ENCODE measurements at regions not wholly inside any gene's neighbourhood (a gene's known extent, or its start where the extent isn't known, plus 50 kb on each side); places are given as distances from the start of the nearest gene placed in this dataset.
A peak's percentile ranks its signal among the peaks of the same experiment; 100 is the strongest.

DNA sequence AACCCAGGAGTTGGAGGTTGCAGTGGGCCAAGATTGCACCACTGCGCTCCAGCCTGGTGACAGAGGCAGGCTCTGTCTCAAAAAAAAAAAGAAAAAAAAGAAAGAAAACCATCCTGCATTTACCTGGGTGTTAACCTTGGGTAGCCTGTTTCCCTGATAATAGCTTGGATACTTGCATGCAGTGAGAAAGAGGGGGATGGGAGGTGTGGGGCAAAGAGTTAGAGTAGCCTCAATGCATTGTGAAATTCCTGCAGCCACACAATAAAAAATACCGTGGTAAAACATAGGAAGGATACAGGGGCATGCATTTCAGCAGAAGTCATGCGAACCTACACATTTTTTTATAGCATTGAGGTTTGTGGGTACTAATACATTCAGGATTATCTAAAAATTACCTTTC, 76.6 kb upstream of the ZNF516 start:
- Mint-ChIP-seq H3K9me3 (no peaks in the 10 kb centered on the region), H3K4me1 (no peaks in the 10 kb centered on the region), H3K4me3 (no peak overlapping the region), H3K27ac (no peak overlapping the region), H3K36me3 (no peaks in the 10 kb centered on the region), H3K27me3 (ENCODE audit: low read depth in 3 of 3) (peaks cover 0 to 15% (median 3%) of the 10 kb centered on the region in 3 donors)
- DNase-seq: no peak

- H3K9me3 Mint-ChIP-seq: no peaks in the 10 kb centered on the region
- no peak for DNase-seq
- no peak overlapping the region for H3K4me3 Mint-ChIP-seq
- H3K27me3 Mint-ChIP-seq (ENCODE audit: low read depth in 3 of 3): peaks cover 2 to 15% (median 3%) of the 10 kb centered on the region in 3 donors
- peaks cover 2% of the 10 kb centered on the region in 2 donors for H3K4me1 Mint-ChIP-seq
- no peak overlapping the region for H3K27ac Mint-ChIP-seq
- no peaks in the 10 kb centered on the region for H3K36me3 Mint-ChIP-seq
Measured at GRCh38 chr18:76570856-76571255, 75.8 kb upstream of the ZNF516 start.

- H3K9me3 Mint-ChIP-seq: no peaks in the 10 kb centered on the region
- H3K27me3 Mint-ChIP-seq (ENCODE audit: low read depth in 3 of 3): peaks cover 2 to 15% (median 8%) of the 10 kb centered on the region in 3 donors
- H3K27ac Mint-ChIP-seq: no peak overlapping the region
- peaks cover 6 to 12% of the 10 kb centered on the region in 2 donors for H3K4me1 Mint-ChIP-seq
- DNase-seq: no peak
- no peaks in the 10 kb centered on the region for H3K36me3 Mint-ChIP-seq
- no peak overlapping the region for H3K4me3 Mint-ChIP-seq
Measured at GRCh38 chr18:76569644-76570419, 74.8 kb upstream of the ZNF516 start.

GRCh38 chr18:76568731-76569130, 73.7 kb upstream of the ZNF516 start:
- Mint-ChIP-seq H3K27me3 (ENCODE audit: low read depth in 3 of 3) (peaks cover 6 to 14% (median 11%) of the 10 kb centered on the region in 3 donors), H3K4me1 (peaks cover 6 to 12% of the 10 kb centered on the region in 2 donors), H3K4me3 (no peak overlapping the region), H3K9me3 (no peaks in the 10 kb centered on the region), H3K27ac (no peak overlapping the region), H3K36me3 (no peaks in the 10 kb centered on the region)
- no peak for DNase-seq

GRCh38 chr18:76567835-76568445, 72.9 kb upstream of the ZNF516 start:
- Mint-ChIP-seq H3K9me3 (no peaks in the 10 kb centered on the region), H3K27ac (no peak overlapping the region), H3K36me3 (no peaks in the 10 kb centered on the region), H3K27me3 (ENCODE audit: low read depth in 3 of 3) (peaks cover 6 to 11% (median 10%) of the 10 kb centered on the region in 3 donors), H3K4me1 (peaks cover 6 to 12% of the 10 kb centered on the region in 2 donors), H3K4me3 (peak overlapping the region in 1 of 5 donors; percentile 36)
- DNase-seq: no peak

- peaks cover 6 to 11% (median 8%) of the 10 kb centered on the region in 3 donors for H3K27me3 Mint-ChIP-seq (ENCODE audit: low read depth in 3 of 3)
- peak overlapping the region in 1 of 6 donors; percentile 18 for H3K27ac Mint-ChIP-seq
- DNase-seq: no peak
- no peaks in the 10 kb centered on the region for H3K36me3 Mint-ChIP-seq
- no peaks in the 10 kb centered on the region for H3K9me3 Mint-ChIP-seq
- H3K4me3 Mint-ChIP-seq: no peak overlapping the region
- peaks cover 6 to 12% of the 10 kb centered on the region in 2 donors for H3K4me1 Mint-ChIP-seq
Measured at GRCh38 chr18:76566987-76567386, 71.9 kb upstream of the ZNF516 start.

DNA sequence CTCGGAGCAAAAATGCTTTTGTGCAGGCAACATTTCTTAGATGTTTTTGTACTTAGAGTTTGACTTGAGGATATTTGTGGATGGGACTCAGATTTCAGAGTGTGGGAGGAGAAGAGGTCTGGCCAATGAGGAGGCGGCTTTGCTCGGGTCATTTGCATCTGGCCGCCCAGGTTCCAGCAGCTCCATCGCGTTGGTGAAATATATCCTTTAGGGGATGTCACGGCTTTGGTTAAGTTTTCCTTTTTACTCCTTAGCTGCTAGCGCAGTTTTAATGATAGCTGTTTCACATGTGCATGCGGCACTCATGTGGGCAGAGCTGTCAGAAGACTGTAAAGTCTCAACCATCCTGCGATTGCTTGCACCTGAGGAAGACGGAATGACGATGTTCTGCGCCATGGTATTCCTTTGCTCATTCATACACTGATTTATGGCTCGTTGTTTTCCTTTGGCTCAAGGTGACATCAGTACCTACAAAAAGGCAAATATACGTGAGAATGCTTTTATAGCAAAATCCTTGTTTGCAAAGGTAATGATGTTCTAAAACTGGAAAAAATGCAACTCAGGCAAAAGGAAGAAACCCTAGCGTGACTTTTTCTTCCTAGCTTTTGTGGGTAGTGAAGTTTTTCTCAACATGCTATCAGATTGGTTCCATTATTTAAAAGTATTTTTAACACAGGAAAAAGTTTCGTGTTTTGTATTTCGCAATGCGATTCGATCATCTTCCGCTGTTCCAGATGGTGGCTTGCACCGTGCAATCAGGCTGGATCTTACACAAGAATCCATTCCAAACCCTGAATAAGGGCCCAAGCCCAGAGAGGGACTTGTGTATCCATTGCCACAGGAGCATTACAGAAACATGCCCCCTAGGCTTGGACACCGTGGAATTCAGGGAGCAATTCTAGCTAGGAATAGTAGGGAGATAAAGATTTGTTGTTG, 70.5 kb upstream of the ZNF516 start:
- Mint-ChIP-seq H3K36me3 (no peaks in the 10 kb centered on the region), H3K27me3 (ENCODE audit: low read depth in 3 of 3) (peaks cover 6 to 11% (median 8%) of the 10 kb centered on the region in 3 donors), H3K9me3 (no peaks in the 10 kb centered on the region), H3K4me3 (peak overlapping the region in 4 of 5 donors; percentile 3 to 61 (median 32)), H3K27ac (no peak overlapping the region), H3K4me1 (peaks cover 6 to 12% of the 10 kb centered on the region in 2 donors)
- peak in 1 of 3 donors; percentile 7 for DNase-seq

DNA sequence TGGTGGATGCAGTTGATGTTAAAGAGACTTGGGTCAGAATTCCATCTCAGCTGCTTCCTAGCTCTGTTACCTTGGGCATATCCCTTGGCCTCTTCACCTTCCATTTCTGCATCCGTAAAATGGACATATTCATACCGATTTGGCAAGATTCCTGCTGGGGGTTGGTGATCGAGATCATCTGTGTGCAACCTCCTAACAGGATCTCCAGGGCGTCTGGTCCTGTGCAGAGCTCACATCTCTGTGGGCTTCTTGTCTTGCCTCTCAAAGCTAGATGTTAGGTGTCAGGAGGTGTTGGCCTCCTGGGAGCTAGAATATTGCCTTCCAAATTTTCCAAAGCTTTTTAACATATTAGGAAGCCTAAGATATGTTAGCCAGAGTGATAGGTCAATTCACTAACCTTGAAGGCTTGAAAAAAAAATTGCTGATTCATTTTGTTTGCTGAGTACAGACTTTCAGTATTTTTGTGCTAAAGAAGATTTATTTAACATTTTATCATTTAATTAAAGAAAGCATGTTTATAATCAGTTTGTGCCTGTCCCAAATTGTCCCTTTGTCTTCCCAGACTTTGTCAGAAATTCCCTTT, 69.7 kb upstream of the ZNF516 start:
- no peak overlapping the region for H3K27ac Mint-ChIP-seq
- peak overlapping the region in 4 of 5 donors; percentile 3 to 61 (median 32) for H3K4me3 Mint-ChIP-seq
- H3K36me3 Mint-ChIP-seq: no peaks in the 10 kb centered on the region
- peaks cover 6 to 11% (median 8%) of the 10 kb centered on the region in 3 donors for H3K27me3 Mint-ChIP-seq (ENCODE audit: low read depth in 3 of 3)
- no peaks in the 10 kb centered on the region for H3K9me3 Mint-ChIP-seq
- DNase-seq: no peak
- peaks cover 6 to 12% of the 10 kb centered on the region in 2 donors for H3K4me1 Mint-ChIP-seq

DNA sequence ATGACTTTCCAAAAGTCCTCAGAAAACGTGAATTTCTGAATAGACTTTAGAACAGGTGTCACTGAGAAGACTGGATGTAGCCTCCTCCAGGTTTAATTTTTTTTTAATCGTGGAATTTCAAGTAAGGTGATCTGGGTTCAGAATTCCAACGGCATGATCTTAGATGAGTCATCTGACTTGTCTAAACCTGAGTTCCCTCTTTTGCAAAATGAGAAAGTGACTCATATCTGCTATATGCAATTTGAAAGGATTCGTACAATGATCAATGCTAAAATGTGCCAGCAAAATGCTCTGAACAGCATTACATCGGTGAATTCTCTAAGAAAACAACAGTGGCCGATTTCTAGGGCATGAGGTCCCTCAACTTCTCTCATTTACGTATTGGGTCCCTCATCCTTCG, 69.1 kb upstream of the ZNF516 start:
- H3K4me3 Mint-ChIP-seq: no peak overlapping the region
- peaks cover 6 to 12% of the 10 kb centered on the region in 2 donors for H3K4me1 Mint-ChIP-seq
- H3K27me3 Mint-ChIP-seq (ENCODE audit: low read depth in 3 of 3): peaks cover 6 to 11% (median 8%) of the 10 kb centered on the region in 3 donors
- DNase-seq: no peak
- H3K9me3 Mint-ChIP-seq: no peaks in the 10 kb centered on the region
- no peak overlapping the region for H3K27ac Mint-ChIP-seq
- no peaks in the 10 kb centered on the region for H3K36me3 Mint-ChIP-seq

DNA sequence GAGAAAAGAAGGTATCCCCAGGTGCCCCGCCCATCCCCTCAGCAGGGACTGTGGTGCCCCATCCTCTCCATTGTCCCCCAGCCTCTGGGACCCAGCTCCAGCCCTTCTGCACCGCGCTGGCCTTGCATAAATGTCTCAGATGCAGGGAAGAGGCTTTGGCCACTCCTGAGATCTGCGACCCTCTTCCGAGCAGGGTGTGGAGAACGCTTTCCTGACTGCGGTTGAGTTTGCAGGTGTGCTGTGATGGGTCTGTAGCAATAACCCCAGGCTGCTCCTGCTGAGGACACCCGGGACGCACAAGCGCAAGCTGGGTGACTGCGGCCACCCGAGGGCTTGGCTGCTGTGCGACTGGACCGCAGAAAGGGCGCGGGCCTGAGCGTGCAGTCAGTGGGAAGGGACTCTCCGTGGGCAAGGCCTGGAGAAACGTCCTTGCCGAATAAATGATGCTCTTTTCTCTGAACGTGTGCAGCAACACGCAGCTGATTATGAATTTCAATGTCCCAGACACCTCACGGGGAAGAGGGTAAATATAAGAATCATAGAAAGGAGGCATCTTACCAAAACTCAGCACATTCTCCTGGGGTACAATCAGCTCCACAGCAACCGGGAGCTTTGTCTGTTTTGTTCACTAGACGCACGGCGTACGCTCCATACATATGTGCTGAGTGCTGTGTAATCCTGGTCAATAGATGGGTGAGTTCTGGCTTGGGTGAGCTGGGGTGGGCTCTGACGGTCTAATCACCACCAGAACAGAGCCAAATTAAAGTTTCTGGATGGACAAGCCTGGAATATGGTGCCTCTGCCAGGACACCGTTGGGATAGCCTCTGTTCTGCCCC, 67.5 kb upstream of the ZNF516 start:
- Mint-ChIP-seq H3K9me3 (no peaks in the 10 kb centered on the region), H3K4me1 (peaks cover 6 to 12% of the 10 kb centered on the region in 2 donors), H3K27ac (no peak overlapping the region)

DNA sequence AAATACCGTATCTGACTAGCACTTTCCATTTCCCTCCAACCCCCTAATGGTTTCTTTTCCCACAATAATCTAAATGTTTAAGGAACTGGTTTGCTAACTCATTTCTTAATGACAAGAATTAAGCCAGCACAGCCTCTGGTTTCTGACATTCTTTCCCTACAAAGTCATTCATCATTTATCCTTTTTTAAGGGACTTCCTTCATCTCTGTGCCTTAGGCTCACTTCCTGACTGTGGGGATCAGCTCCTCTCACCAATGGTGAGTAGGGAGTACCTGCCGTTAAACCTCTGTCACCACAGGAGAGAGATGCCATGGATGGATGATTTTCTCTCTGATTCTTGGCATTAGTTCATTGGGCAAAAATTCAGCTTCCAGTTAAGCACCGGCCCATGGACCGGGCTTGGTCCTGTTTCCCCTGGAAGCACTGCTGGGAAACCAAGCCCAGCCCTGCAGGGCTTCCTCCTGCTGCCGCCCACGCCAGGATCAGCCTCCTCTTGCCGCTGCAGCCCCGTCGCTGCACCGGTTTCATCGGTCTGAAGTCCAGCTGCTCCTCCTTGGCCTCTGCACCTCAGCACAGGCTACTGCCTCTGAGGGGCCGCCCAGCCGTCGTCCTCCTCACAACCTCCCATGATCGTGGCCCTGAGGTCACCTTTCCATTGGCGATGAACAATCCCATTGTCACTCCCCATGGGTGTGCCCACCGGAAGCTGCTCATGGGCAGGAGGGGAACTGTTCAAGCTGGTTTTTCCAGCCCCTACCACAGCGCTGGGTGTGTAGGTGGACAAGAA, 64.0 kb upstream of the ZNF516 start:
- H3K36me3 Mint-ChIP-seq: no peaks in the 10 kb centered on the region
- H3K27ac Mint-ChIP-seq: no peak overlapping the region
- H3K4me1 Mint-ChIP-seq: no peaks in the 10 kb centered on the region
- H3K4me3 Mint-ChIP-seq: no peak overlapping the region
- DNase-seq: no peak
- no peaks in the 10 kb centered on the region for H3K9me3 Mint-ChIP-seq
- peaks cover 0 to 3% (median 0%) of the 10 kb centered on the region in 3 donors for H3K27me3 Mint-ChIP-seq (ENCODE audit: low read depth in 3 of 3)

More for the DNA sequence above, 67.5 kb upstream of the ZNF516 start:
- no peak overlapping the region for H3K4me3 Mint-ChIP-seq
- no peak for DNase-seq
- no peaks in the 10 kb centered on the region for H3K36me3 Mint-ChIP-seq
- peaks cover 6 to 11% (median 8%) of the 10 kb centered on the region in 3 donors for H3K27me3 Mint-ChIP-seq (ENCODE audit: low read depth in 3 of 3)

DNA sequence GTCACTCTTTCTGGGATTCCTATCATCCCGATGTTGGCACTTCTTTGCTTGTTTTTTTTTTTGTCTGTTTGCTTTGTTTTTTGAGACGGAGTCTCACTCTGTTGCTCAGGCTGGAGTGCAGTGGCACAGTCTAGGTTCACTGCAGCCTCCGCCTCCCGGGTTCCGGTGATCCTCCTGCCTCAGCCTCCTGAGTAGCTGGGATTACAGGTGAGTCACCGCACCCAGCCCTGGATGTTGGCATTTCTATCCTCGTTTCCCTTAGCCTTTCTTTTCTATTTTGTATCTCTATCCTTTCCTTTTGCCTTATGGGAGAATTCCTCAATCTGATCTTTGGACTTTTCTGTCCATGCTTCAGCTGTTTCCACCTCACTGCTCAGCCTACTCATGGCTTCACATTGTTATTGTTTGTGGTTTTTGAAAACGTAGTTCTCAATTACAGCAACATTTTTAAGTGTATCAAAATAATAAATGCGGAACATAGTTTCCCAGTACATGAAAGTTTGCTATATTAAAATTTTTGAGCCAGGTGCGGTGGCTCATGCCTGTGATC, 62.1 kb upstream of the ZNF516 start:
- Mint-ChIP-seq H3K27me3 (ENCODE audit: low read depth in 3 of 3) (no peaks in the 10 kb centered on the region), H3K4me3 (no peak overlapping the region), H3K36me3 (no peaks in the 10 kb centered on the region), H3K4me1 (no peaks in the 10 kb centered on the region), H3K9me3 (no peaks in the 10 kb centered on the region), H3K27ac (no peak overlapping the region)
- DNase-seq: no peak
